Effector CD8-positive, alpha-beta T cell (primary cell): ENCODE measurements at regions not wholly inside any gene's neighbourhood (a gene's known extent, or its start where the extent isn't known, plus 50 kb on each side); places are given as distances from the start of the nearest gene placed in this dataset.

Source experiments
- DNase-seq: peaks from one replicate; lab custom pipeline; 2025; lab: John Stamatoyannopoulos, UW

DNA sequence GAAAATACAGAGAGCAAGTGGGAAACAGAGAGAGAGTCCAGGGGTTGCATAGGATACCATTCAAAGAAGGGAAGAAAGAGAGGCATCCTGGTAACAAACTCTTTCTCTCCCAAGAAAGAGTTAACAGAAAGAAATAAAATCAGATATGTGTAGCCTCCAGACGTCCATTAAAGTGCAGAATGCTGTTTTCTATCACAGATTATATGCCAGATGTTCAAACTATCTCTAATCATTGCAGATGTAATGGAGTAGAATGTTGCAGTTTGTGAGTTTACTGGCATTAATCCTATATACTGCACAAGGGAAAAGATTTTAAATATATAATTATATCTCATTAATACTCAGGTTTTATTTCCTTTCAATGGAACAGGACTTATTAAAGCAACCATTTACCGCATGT, 369.4 kb downstream of the ZNF536 start:
- DNase-seq = no peak

DNA sequence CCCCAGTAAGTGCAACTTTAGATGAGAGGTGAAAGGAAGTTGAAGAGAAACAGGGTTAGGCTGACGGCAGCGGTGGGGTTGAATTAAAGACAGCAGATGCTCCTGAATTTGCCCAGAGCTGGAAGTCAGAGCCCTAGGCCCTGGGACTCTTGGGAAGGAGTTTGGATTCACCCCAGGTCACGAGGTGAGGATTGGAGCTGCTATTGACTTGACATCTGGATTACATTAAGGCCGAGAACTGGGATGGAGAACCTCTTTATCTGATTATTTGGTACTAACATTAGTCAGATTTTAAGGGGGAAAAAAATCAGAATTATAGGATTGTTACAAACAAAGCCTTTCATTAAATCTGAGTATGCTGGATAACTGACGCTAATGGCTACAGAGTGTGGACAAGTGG, 367.2 kb downstream of the ZNF536 start:
- DNase-seq = no peak

DNA sequence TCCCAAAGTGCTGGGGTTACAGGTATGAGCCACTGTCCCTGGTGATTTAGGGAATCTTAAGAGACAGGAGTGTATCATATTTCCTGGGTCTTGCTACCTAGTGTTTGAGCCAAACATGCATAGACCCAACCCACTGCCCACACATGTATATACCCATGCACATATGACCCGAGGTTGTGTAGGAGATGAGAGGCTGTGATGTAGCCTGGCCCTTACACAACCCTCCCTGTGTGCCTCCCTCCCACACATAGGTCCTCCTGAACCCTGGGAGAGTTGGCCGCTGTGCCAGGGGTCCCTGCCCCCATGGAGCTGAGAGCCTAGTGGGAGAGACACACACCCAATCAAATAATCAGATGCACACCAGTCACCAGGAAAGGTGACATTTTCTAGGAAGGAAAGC, 365.9 kb downstream of the ZNF536 start:
- no peak for DNase-seq

DNA sequence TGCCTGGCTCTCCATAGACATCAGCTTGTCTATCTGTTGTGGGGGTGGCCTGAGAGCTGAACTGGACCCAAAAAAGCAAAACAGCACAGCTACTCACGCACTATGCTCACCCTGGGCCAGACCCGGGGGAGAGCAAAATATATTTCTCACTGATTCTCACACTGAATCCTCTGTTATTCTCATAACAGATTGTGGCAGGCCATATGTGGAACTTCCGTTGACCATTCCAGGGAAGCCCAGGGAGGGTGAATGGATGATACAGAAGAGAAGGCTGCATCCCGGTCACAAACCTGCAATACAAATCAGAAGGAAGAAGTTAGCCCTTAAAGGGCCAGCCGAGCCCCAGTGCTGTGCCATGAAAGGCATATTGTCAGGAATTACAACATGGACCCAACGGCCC, 362.5 kb downstream of the ZNF536 start:
- DNase-seq = no peak

DNA sequence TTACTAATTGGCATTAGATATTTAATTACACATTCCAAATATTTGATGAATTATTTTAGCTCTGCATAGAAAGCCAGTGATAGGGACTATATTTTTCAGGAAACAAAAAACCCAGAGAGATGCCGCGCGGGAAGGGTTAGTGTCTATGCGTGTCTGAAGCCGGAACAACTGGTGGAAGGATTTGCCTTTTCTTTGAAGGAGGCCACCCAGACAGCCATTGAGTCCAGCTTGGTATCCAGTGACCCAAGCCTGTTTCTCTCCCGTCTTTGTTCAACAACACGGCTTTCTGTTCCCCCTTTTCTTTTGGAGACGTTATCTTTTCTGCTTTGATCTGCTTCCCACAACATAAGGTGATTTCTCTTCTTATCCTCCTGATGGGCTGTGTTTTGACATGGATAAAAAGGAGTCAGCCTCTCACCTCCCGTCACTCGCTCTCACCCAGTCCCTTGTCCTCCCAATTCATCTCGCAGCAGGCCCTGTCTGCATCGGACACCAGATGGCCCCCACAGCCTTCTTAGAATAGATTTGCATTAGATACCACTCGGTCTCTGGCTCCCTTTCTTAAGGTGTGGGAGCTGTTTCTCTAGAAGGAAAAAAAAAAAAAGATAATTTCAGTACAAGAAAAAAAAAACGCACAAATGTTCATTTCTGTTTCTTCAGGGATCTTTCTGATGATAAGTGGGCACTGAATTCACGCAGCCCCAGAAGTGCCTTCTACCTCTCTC, 361.8 kb downstream of the ZNF536 start:
- no peak for DNase-seq

DNA sequence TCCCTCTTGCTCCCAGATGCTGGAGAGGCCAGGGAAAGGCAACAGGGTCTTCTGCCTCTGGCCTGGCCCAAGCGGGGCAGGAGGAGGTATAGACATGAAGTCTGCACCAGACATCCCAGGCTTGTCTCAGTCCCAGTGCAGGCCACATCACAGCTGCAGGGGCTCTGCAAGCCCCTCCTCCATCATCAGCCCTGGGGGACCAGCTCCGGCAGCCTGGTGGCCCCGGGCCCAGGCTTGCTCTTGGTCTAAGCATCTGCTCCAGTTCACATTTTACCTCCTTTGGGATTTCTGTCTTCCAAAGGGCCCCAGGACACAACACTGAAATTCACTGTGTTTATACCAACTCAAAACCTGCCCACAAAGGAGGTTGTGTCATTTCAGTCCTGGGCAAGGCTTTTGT, 359.4 kb downstream of the ZNF536 start:
- DNase-seq = no peak

DNA sequence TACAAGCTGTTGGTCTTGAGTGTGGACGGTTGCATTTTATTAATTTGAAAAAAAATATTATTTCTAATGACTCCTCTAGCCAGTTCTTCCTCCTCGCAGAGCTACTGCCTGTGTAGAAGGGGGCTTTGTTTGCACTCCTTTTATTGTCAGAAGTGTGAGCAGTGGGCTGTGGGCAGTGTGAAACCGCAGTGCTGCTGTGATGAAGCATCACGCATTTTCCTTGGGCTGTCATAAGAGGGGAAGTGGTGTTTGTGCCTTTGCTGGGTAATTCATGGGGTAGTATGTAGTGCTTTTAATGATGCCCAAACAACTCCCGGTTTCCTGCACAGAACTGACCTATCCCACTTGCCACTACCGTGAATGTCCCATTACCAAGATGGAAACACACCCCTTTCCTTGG, 357.3 kb downstream of the ZNF536 start:
- no peak for DNase-seq

DNA sequence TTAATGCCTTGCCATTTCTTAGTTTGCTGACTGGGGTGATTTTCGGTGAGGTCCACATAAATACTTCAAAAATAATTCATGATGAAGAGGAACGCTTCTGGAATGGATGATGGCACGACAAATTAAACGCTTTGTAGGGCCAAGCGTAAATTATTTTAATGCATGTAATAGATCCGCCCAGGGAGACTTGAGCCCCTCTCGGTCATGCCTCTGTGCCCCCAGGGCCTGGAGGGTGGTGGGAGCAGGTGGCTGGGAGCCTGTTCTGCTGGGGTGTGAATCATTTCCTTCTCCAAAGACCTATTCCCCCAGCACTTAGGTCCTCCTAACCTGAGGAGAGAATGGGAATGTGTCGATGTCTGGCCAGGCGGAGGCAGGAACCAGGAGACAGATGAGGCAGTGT, 350.6 kb downstream of the ZNF536 start:
- DNase-seq = no peak

DNA sequence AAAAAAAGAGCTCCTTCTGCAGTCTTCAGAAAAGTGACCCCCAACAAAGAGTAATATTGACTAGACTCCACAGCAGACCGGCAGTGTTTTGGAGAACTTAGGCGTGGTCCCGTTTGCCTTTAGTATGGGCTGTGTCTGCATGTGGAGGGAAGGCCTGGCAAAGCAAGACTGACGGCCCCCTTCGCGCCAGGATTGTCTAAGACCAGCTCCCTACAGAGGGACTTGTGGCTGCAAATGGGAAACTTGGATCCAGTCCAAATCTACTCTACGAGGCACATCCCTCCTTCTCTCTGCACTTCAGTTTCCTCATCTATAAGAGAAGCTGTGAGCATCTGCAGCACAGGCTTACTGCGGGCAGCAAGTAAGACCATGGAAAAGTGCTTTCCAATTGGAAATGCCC, 350.0 kb downstream of the ZNF536 start:
- no peak for DNase-seq

DNA sequence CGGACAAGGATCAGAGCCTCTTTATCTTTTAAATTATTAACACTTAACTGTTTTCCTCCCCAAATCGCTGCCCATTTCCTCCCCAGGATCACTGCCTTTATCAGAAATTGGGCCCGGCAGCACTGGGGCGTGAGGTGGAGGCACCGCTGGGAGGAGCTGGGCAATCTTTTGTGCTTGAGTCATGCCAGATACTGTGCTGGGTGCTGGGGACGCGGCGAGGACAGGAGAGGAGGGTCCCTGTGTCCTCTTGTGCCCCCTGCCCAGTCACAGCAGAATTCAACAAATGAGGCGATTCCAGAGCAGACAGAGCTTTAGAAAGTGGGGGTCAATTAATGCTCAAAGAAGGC, 347.8 kb downstream of the ZNF536 start:
- DNase-seq = no peak

DNA sequence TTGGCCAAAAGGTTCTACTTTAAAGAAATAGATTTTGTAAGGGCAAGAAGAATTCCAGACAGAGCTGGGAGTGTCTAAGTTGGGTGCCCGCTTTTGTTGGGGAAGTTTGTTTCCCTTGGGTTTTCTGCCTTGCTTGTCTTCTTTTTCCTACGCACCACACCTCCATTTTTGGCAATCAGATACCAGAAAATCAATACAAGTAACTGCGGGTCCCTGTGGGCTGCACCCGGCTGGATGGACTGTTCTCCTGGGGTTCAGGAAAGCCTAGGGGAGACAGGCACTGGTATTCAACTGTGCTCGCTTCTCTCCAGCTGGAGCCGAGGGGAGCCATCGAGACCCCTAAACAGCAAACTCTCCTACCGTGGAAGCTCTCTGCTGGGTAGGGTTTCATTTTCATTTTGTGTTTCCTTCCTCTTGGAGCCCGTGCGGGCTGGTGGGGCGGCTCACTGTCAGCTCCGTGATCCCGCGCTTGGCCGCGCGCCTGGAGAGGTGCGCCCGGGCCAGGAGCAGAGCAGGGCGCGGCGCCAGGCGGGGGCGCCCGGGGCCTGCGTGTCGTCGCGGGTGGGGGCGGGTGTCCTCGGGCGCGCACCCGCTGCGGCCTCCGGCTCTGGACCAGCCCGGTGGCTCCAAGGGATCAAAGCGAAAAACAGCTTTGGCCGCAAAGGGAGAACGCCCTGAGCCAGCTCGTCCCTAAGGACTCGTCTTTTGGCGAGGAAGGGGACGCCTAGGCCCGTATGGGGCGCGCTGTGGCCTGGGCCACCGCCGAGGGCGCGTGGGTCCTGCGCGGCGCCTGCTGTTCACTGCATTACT, 347.2 kb downstream of the ZNF536 start:
- no peak for DNase-seq

DNA sequence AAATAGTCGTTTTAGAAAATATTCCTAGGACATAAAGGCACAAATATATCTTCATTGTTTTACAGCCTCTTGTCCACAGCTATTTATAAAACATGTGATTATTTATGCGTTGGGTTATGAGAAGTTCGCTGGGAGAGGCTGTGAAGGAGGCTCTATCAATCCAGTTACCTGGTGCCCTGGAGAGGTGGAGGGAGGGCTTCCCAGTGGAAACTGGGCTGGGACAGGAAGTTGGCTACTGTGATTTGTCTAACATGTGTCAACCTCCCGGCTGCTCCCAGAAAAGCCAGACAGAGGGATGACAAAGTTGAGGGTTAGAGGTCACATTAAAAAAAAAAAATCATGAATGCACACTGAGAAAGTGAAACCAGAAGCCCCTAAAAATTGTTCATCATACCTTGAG, 346.5 kb downstream of the ZNF536 start:
- DNase-seq = no peak

DNA sequence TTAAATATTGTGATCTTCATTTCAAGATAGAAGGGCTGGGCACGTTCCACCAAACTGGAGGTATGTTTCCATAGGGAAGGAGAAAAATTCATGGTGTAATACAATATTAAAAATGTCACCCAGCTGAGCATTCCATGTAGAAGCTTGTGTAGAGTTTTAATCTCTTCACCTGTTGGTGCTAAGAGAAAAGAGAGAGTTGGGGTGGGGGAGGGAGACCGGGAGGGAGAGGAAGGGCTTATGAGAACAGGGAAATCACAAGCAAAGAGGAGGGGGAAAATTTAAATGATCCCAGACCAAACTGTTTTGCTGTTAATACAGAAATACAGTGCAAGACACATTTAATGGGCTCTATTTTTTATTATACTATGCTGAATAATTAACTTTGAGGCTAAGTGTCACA, 345.8 kb downstream of the ZNF536 start:
- no peak for DNase-seq

DNA sequence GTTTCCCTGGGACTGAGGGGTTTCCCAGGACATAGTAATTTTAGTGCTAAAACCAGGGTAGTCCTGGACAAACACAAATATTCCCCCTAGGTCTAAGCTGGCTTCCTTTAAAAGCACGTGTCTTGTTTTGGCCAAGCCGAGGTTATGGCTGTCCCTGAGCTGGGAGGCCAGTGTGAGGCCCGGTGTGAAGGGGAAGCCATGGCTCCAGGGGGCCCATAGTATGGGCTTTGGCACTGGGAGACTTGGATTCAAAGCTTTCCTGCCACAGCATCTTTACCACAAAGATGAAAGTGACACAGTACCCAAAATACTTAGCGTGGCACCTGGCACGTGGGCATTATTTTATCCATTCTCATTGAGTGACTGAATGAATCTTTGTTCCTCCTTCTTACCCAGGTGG, 345.2 kb downstream of the ZNF536 start:
- no peak for DNase-seq

DNA sequence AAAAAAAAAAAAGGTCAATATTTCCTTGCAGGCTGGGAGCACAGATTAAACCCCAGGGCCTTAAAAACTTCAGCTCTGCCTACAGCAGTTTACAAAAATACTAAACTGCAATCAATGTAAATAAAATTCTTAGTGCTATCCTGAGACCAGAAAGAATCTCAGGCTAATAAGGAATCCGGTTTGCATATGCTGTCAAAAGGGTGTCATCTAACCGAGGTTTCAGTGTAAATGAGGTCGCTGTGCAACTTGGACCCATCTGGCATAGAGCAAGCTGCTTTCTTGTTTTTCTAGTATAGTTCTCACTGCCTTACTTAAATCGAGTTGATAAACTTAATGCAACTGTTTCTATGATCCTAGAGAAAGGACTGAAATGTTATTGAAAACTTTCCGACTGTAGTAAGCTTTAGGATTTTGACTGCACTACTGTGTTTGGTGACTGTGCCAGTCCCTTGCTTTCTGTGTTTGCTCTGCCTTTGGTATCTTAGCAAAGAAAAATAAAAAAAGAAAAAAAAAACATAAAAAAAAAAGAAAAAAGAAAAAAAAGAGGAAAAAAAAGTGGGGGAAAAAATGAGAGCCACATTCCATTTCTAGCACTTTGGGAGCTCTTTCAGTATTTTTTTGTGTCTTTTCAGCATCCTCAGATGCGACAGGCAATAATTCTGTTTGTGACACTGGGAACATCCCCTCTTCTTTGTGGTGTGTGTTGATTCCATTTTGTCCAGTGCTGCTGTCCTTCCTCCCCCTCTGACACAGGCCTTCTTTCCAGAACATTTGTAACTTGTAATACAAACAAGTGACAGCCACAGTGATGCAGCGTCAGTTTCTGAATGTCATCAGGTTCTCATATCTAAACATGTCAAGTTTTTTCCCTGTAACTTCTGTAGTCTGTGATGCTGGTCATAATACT, 340.5 kb downstream of the ZNF536 start:
- DNase-seq = no peak

DNA sequence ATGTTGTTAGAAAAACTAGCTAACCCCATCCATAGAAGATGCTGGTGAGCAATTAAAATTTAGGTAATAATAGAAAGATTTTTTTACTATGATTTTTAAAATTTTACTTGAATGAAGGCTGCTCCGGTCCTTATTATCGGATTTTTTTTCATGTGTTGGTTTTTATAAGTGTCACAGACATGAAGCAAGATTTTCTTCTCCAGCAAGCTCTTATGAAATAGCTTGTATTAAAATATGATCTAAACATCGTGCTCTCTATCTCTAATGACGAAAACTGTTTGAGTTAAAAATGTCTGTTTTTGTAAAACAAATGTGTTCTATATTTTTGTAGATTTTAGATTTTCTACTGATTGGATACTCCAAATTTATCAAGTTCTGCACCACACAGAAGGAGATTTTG, 339.6 kb downstream of the ZNF536 start:
- no peak for DNase-seq

DNA sequence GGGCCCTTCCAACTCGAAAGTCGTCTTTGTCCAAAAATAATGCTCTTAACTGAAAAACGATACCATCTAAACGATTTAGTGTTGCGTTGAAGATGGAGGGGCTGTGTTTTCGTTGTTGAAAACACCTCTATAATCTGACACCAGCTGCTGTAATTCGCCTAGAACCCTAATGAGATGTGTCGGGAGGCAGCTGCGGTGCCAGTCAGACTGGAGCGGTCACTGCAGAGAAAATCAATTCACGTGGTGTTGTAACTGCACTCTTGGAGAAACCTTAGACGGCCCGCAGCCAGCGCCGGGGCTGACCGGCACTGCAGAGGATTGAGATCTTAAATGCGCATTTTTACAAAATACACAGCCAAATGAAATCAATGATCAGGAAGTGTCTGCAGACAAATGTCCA, 339.1 kb downstream of the ZNF536 start:
- DNase-seq = no peak

DNA sequence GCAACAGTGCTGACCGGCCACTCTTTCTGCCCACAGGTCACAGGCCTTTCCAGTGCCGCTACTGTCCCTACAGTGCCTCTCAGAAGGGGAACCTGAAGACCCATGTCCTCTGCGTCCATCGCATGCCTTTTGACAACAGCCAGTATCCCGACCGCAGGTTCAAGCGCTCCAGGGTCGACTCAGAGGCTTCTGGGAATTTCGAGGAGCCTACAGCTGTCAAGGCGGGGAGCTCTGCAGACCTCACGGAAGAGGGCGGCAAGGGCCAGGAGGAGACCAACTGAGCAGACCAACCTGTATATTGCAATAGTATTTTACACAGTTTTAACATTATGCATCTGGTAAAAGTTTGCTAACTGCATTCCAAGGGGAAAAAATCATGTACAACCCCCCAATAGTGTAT, 338.5 kb downstream of the ZNF536 start:
- no peak for DNase-seq

DNA sequence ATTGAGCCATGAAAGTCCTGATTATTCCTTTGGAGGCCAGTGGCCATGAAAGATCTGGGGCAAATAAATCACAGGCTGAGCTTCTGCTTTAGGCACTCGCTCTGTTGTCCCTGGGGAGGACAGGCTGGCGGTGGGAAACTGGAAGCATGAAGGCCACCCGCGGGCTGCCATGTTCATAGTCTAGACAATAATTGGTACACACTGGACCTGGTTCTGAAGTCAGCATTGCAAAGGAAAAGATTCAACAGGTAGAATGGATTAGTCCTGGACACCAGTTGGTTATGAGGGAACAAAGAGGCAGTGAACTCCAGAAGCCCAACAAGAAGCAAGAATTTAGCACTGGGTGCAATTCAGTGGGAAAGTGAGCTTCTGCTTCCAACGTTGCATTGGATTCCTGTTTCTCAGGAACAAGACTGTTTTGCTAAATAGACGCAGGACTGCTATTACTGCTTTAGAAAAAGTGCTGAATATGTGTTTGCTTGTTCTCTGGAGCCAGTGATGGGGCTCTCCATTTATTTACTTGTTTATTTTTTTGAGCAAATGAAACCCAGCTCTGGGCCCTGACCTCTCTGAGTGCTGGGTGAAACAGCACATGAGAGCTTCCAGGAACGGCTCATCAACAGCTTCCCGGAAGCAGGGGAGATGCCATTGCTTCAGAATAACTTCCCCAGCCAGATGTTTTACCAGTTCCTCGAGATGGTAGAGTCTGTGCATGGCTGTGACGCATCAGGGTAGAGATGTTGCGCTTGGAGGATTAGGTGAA, 336.4 kb downstream of the ZNF536 start:
- DNase-seq = no peak

DNA sequence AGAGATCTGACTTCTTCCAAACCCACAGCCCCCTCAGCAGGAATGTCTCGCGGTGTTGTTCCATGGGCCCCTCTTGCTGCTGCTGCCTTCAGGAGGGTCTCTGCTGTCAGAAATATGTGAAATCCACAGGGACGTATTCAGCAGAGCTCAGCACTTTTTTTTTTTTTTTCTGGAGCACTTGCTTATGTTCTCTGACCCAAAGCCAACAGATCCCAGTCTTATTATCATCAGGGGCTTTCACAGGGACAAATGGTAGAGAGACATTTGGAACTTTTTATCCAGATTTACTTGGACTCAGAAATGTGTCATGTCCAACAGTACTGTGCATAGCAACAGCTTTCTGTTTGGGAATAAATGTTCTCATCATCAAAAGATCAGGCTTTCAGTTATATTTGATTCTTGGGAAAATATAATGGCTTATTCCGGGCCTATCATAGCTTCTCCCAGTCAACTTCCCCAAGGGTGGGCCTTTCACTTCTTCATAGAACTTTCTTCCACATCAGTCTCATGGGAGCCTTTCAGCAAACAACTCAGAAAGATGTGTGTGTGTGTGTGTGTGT, 332.7 kb downstream of the ZNF536 start:
- no peak for DNase-seq

DNA sequence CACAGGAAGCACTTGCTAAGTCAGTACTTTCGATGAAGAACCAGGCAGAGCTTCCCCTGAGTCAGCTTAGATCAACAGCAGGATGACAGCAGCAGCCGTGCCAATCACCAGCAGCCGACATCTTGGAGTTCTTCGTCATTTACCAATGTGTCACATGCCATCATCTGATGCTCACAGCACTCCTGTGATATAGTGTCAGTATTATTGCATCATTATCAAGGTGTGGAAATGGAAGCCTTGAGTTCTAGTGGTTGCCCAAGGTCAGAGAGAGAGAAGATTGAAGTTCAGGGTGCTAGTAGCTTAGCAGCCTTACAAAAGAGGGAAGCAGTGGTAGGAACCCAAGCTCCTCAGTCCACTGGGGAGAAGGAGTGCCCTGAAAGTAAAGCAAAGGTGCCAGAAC, 331.5 kb downstream of the ZNF536 start:
- no peak for DNase-seq

DNA sequence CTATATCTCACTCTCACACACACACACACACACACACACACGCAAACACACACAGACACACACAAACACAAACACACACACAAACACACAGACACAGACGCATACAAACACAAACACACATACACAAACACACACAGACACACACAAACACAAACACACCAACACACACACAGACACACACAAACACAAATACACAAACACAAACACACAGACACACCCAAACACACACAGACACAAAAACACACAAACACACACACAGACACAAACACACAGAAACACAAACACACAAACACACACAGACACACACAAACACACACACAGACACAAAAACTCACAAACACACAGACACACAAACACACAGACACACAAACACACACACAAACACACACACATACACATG, 329.0 kb downstream of the ZNF536 start:
- no peak for DNase-seq
